Duodenal mucosa (tissue), 2 donors: ENCODE measurements at regions not wholly inside any gene's neighbourhood (a gene's known extent, or its start where the extent isn't known, plus 50 kb on each side); places are given as distances from the start of the nearest gene placed in this dataset.
"Not testable (repeated sequence)": the region's sequence is repeated elsewhere in the genome, so short reads cannot be mapped to it uniquely, and the experiment has no call there.

Source experiments
- H3K27ac ChIP-seq: one replicate; pipeline ENCODE4 v1.7.0; 2013; ENCODE audit warnings: low read depth, low read length
- H3K27me3 ChIP-seq, 2 donors: one replicate each; pipeline ENCODE4 v1.7.0; 2013; ENCODE audit warnings: low read length in 2 of 2, control low read depth in 1 of 2; ENCODE audit not compliant: insufficient read depth in 2 of 2, control insufficient read depth in 1 of 2
- H3K36me3 ChIP-seq, 2 donors: one replicate each; pipeline ENCODE4 v1.7.0; 2013; ENCODE audit warnings: low read length in 2 of 2, control low read depth in 1 of 2; ENCODE audit not compliant: insufficient read depth in 2 of 2, control insufficient read depth in 1 of 2
- H3K4me1 ChIP-seq, 2 donors: one replicate each; pipeline ENCODE4 v1.7.0; 2013; ENCODE audit warnings: low read length in 2 of 2, control low read depth in 1 of 2; ENCODE audit not compliant: insufficient read depth in 2 of 2, control insufficient read depth in 1 of 2
- H3K4me3 ChIP-seq, 2 donors: one replicate each; pipeline ENCODE4 v1.7.0; 2013; ENCODE audit warnings: low read length in 2 of 2, low read depth in 1 of 2
- H3K9ac ChIP-seq, 2 donors: one replicate each; pipeline ENCODE4 v1.7.0; 2013; ENCODE audit warnings: low read length in 2 of 2, low read depth in 1 of 2
- H3K9me3 ChIP-seq, 2 donors: one replicate each; pipeline ENCODE4 v1.7.0; 2013; ENCODE audit warnings: low read length in 2 of 2, control low read depth in 1 of 2; ENCODE audit not compliant: control insufficient read depth in 1 of 2

DNA sequence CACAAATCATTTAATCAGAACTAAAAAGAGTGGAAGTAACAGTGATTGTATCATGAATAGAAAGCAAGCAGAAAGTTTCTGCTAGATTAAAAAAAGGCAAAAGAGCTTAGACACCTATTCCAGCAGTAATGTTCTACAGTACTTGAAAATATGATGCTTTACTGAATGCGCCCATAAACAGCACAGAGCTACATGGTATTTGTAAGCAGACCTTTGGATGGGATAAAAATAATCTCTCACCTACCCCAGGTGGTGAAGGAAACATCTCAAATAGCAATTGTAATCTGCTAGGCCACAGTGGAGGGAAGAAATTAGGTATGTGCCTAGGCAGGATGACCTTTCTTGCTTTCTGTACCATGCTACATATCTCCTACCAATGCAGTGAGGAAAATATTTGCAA is 280.9 kb upstream of the PRKX start:
- H3K27ac ChIP-seq: no peak overlapping the region
- H3K4me3 ChIP-seq: no peak overlapping the region
- H3K9me3 ChIP-seq: no peaks in the 10 kb centered on the region
- H3K4me1 ChIP-seq: no peaks in the 10 kb centered on the region
- H3K36me3 ChIP-seq: no peaks in the 10 kb centered on the region
- no peak overlapping the region for H3K9ac ChIP-seq
- no peaks in the 10 kb centered on the region for H3K27me3 ChIP-seq

DNA sequence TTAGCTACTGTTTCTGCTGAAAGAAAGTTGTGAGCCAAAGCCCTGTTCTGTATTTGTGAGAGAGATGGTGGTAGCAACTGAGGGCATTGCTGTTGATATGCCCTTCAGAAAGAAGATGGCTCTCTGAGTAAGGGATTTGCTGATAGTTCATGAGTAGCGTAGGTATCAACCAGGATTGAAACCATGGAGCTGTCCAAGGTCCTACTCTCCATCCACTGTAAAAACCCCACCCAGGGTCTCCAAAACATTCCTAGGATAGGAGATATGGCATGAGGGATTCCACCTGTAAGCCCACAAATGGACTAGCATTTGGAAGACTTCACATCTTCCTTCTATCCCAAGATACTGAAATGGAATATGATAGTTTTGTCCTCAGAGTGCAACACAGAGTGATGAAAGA is 277.1 kb upstream of the PRKX start:
- Histone ChIP-seq H3K36me3 (no peaks in the 10 kb centered on the region), H3K27me3 (no peaks in the 10 kb centered on the region), H3K9me3 (no peaks in the 10 kb centered on the region), H3K4me3 (no peak overlapping the region), H3K4me1 (no peaks in the 10 kb centered on the region), H3K9ac (no peak overlapping the region), H3K27ac (no peak overlapping the region)

DNA sequence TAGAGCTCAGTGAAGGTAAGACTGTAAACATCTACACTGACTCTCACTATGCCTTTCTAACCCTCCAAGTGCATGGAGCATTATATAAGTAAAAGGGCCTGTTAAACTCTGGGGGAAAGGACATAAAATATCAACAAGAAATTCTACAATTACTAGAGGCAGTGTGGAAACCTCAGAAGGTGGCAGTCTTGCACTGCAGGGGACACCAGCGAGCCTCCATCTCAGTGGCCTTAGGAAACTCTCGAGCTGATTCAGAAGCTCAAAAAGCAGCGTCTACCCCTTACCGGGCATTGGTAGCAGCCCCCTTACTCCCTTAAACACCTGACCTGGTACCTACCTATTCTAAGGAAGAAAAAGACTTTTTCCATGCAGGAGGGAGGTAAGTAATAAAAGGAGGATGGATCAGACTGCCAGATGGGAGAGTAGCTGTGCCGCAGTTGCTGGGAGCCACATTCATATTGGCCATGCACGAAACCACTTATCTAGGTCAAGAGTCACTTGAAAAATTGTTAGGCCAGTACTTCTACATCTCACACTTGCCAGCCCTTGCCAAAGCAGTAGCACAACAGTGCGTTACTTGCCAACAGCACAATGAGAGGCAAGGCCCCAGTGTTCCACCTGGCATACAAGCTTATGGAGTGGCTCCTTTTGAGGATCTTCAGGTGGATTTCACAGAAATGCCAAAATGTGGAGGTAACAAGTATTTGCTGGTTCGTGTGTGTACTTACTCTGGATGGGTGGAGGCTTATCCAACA is 258.8 kb upstream of the PRKX start:
- not testable (repeated sequence) for H3K4me3 ChIP-seq, H3K27me3 ChIP-seq, H3K4me1 ChIP-seq, H3K9me3 ChIP-seq, H3K9ac ChIP-seq, H3K27ac ChIP-seq, H3K36me3 ChIP-seq

- H3K27me3 ChIP-seq: no peaks in the 10 kb centered on the region
- H3K4me1 ChIP-seq: no peaks in the 10 kb centered on the region
- H3K4me3 ChIP-seq: no peak overlapping the region
- no peaks in the 10 kb centered on the region for H3K36me3 ChIP-seq
- no peaks in the 10 kb centered on the region for H3K9me3 ChIP-seq
- no peak overlapping the region for H3K27ac ChIP-seq
- no peak overlapping the region for H3K9ac ChIP-seq
Measured at GRCh38 chrX:3968749-3969148, 255.3 kb upstream of the PRKX start.

- Histone ChIP-seq H3K27me3 (no peaks in the 10 kb centered on the region), H3K27ac (no peak overlapping the region), H3K36me3 (no peaks in the 10 kb centered on the region), H3K4me1 (no peaks in the 10 kb centered on the region), H3K9ac (no peak overlapping the region), H3K4me3 (no peak overlapping the region), H3K9me3 (no peaks in the 10 kb centered on the region)
Measured at GRCh38 chrX:3963980-3964379, 250.5 kb upstream of the PRKX start.

- Histone ChIP-seq H3K4me3 (no peak overlapping the region), H3K9ac (no peak overlapping the region), H3K4me1 (no peaks in the 10 kb centered on the region), H3K27me3 (no peaks in the 10 kb centered on the region), H3K27ac (no peak overlapping the region), H3K36me3 (no peaks in the 10 kb centered on the region), H3K9me3 (no peaks in the 10 kb centered on the region)
Measured at GRCh38 chrX:3962511-3963311, 249.3 kb upstream of the PRKX start.

DNA sequence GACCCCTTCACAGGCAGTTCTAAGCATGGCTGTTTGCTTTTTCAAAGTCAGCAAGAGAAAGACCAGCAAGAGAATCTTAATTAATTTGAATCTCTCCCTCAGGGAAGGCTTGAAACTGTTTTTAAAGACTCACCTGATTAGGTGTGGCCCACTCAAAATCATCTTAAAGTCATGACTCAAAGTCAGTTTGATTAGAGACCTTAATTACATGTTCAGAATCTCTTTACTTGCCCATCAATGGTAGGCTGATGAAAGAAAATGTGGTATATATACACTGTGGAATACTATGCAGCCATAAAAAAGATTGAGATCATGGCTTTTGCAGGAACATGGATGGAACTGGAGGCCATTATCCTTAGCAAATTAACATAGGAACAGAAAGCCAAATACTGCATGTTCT is 247.5 kb upstream of the PRKX start:
- H3K27me3 ChIP-seq: no peaks in the 10 kb centered on the region
- H3K36me3 ChIP-seq: no peaks in the 10 kb centered on the region

GRCh38 chrX:3951859-3952258 is 238.4 kb upstream of the PRKX start:
- Histone ChIP-seq H3K36me3 (no peaks in the 10 kb centered on the region), H3K4me1 (no peaks in the 10 kb centered on the region), H3K9me3 (no peaks in the 10 kb centered on the region), H3K9ac (no peak overlapping the region), H3K27ac (no peak overlapping the region), H3K27me3 (no peaks in the 10 kb centered on the region), H3K4me3 (no peak overlapping the region)

More for the DNA sequence above, 247.5 kb upstream of the PRKX start:
- Histone ChIP-seq H3K27ac (no peak overlapping the region), H3K4me1 (no peaks in the 10 kb centered on the region), H3K9ac (no peak overlapping the region), H3K9me3 (no peaks in the 10 kb centered on the region), H3K4me3 (no peak overlapping the region)

DNA sequence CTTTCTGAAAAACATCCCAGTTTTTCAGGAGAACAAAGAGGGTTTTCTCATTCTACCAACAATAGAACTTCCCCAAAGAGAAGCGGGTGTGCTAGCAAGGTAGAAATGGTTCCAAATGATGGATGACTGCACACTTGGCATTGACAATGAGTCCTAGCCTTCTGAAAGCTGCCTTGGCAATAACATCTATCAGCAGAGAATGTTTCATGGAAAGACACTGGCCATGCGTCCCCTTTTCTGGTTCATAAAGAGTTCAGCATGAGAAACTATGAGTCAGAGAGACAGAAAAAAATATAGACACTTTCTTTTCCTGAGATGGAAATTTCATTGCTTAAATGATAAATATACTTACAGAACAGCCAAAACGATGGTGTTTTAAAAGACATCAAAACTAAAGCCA is 236.9 kb upstream of the PRKX start:
- Histone ChIP-seq H3K9ac (no peak overlapping the region), H3K4me3 (no peak overlapping the region), H3K9me3 (no peaks in the 10 kb centered on the region), H3K27me3 (no peaks in the 10 kb centered on the region), H3K36me3 (no peaks in the 10 kb centered on the region), H3K27ac (no peak overlapping the region), H3K4me1 (no peaks in the 10 kb centered on the region)

DNA sequence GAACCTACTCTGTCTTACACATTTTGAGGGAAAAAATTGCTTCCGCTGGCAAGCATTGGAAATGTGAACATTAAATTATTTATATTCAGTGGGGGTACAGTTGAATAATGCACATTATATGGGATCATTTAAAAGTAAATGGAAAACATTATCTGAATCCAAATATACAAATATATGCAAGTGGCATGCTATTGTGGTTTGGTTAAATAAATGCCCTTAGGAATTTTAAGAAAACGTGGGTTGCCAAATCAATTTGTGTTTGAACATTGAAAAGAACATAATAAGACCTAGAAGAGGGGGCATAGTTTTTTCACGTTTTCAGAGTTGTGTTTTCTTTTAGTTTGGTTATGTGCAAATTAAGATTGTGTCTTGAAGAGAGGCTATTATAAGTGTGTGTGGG is 230.5 kb upstream of the PRKX start:
- no peak overlapping the region for H3K27ac ChIP-seq
- H3K9ac ChIP-seq: no peak overlapping the region
- H3K27me3 ChIP-seq: no peaks in the 10 kb centered on the region
- H3K36me3 ChIP-seq: no peaks in the 10 kb centered on the region
- H3K9me3 ChIP-seq: no peaks in the 10 kb centered on the region
- H3K4me3 ChIP-seq: no peak overlapping the region
- no peaks in the 10 kb centered on the region for H3K4me1 ChIP-seq
